Esophagus (tissue), 2 donors: ENCODE measurements at regions not wholly inside any gene's neighbourhood (a gene's known extent, or its start where the extent isn't known, plus 50 kb on each side); places are given as distances from the start of the nearest gene placed in this dataset.

Source experiments
- H3K27ac ChIP-seq, 2 donors: one replicate each; pipeline ENCODE4 v1.5.1; 2013; ENCODE audit warnings: low read depth in 2 of 2, mild to moderate bottlenecking in 2 of 2, inconsistent platforms in 1 of 2, low read length in 1 of 2, moderate library complexity in 1 of 2
- H3K27me3 ChIP-seq, 2 donors: one replicate each; pipeline ENCODE4 v1.6.1; 2013; ENCODE audit warnings: low read length in 2 of 2, control low read depth in 1 of 2, mild to moderate bottlenecking in 1 of 2; ENCODE audit not compliant: insufficient read depth in 2 of 2, control insufficient read depth in 1 of 2
- H3K36me3 ChIP-seq, 2 donors: one replicate each; pipeline ENCODE4 v1.6.1; 2013; ENCODE audit warnings: low read length in 1 of 2; ENCODE audit not compliant: control insufficient read depth in 2 of 2, insufficient read depth in 2 of 2
- H3K4me1 ChIP-seq, 2 donors: one replicate each; pipeline ENCODE4 v1.6.1; 2013; ENCODE audit warnings: low read length in 1 of 2; ENCODE audit not compliant: control insufficient read depth in 2 of 2, insufficient read depth in 2 of 2
- H3K4me3 ChIP-seq, 2 donors: one replicate each; pipeline ENCODE4 v1.5.1; 2013; ENCODE audit warnings: low read length in 2 of 2, mild to moderate bottlenecking in 2 of 2, low read depth in 1 of 2, moderate library complexity in 1 of 2
- H3K9me3 ChIP-seq, 2 donors: one replicate each; pipeline ENCODE4 v1.6.1; 2013; ENCODE audit warnings: mild to moderate bottlenecking in 2 of 2, low read depth in 1 of 2, low read length in 1 of 2, moderate library complexity in 1 of 2; ENCODE audit not compliant: control insufficient read depth in 2 of 2, insufficient read depth in 1 of 2
- WGBS, 2 donors: extraction: QIAGEN DNeasy Blood & Tissue Kit; methylation state at CpG; one replicate each; pipeline ENCODE4 v1.1.7; 2013; 5-methylcytosine and 5-hydroxymethylcytosine counted together
- donor health status: healthy with polysubstance abuse.
- donor health status: Bipolar disorder and iron deficiency.

DNA sequence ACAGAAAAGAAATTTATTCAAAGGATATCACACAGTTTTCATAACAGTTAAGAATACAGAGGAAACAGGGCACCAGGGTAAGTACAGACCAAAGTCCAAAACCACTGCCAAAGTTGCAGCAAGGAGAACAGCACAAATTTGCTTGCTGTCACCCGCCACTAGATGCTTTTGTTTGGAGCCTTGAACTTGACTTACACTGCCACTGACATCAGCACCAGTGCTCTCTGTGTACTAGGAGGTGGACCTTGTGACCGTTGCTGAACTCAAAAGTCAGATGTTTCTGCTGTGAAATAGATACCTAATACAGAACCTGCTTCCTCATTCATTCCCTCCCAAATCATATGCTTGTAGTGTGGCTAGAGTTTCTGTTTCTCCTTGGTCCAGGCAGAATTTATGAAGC is 578.3 kb upstream of the TMEFF2 start:
- H3K27me3 ChIP-seq = no peaks in the 10 kb centered on the region
- H3K27ac ChIP-seq = no peak overlapping the region
- H3K36me3 ChIP-seq = no peaks in the 10 kb centered on the region
- no peaks in the 10 kb centered on the region for H3K9me3 ChIP-seq
- H3K4me1 ChIP-seq = no peaks in the 10 kb centered on the region
- 24 to 62% methylated on average over 2 of the region's 2 CpGs for WGBS, 2 donors
- no peak overlapping the region for H3K4me3 ChIP-seq

DNA sequence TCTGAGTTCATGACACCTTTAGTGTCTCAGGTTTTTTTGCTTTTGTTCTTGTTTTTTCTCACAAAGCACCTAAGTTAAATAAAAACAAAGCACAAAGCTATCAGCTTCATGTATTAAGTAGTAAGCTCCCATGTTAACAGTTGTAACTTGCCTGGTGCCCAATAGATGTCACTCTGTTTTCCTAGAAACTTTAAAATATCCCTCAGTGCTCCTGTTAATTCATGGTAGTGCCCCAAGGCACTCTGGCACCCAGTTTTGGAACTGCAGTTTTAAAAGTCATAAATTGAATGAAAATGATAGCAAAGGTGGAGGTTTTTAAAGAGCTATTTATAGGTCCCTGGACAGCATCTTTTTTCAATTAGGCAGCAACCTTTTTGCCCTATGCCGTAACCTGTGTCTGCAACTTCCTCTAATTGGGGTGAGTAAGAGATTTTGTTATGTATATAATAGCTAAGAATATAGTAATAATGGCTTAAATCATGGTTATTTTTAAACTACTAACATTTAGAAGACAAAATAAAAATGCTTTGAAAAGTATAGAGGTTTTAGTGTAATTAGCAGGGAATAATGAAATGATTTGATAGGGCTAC is 555.0 kb upstream of the TMEFF2 start:
- Histone ChIP-seq H3K27ac (no peak overlapping the region), H3K36me3 (no peaks in the 10 kb centered on the region), H3K4me3 (no peak overlapping the region), H3K4me1 (no peaks in the 10 kb centered on the region), H3K9me3 (no peaks in the 10 kb centered on the region), H3K27me3 (no peaks in the 10 kb centered on the region)
- 61 to 82% methylated on average over 1 of the region's 1 CpG for WGBS, 2 donors

DNA sequence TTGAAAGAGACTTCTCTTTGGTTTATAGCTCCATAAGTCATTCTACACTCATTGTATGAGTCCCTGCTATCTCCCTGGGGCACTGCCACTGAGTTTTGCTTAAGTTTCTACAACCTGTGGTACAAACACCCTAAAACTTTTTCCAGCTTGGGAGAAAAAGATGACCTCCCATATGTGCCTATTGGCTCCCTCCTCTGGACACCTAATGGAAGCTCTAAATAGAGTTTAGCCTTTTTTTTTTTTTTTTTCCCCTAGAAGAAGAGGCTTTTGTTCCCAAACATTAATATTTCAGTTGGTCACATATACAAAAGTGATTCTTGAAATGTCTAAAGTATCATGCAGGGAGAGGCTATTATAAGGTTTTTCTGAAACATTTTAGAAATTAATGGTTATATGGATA is 547.2 kb upstream of the TMEFF2 start:
- Histone ChIP-seq H3K36me3 (no peaks in the 10 kb centered on the region), H3K9me3 (no peaks in the 10 kb centered on the region), H3K27me3 (no peaks in the 10 kb centered on the region), H3K4me1 (no peaks in the 10 kb centered on the region), H3K27ac (no peak overlapping the region), H3K4me3 (no peak overlapping the region)

DNA sequence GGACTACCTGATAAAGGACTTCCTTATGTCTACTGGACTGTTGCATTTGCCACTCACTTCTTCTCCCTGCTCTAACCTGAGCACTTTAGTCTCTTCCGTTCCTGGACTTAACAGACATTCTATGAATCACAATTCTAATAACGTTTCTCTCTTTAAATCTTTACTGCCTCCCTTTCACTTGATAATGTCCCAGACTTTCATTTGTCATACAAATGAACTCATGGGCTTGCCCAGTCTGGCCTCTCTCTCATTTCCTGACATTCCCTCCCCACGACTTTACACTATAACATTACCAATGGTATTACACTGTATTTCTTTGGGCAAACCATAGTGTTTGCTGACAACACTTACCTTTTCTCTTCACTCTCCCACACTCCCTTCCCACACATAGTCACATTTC is 540.7 kb upstream of the TMEFF2 start:
- H3K9me3 ChIP-seq = no peaks in the 10 kb centered on the region
- H3K4me3 ChIP-seq = no peak overlapping the region
- 70 to 73% methylated on average over 3 of the region's 3 CpGs for WGBS, 2 donors
- no peak overlapping the region for H3K27ac ChIP-seq
- no peaks in the 10 kb centered on the region for H3K4me1 ChIP-seq
- H3K27me3 ChIP-seq = no peaks in the 10 kb centered on the region
- no peaks in the 10 kb centered on the region for H3K36me3 ChIP-seq

DNA sequence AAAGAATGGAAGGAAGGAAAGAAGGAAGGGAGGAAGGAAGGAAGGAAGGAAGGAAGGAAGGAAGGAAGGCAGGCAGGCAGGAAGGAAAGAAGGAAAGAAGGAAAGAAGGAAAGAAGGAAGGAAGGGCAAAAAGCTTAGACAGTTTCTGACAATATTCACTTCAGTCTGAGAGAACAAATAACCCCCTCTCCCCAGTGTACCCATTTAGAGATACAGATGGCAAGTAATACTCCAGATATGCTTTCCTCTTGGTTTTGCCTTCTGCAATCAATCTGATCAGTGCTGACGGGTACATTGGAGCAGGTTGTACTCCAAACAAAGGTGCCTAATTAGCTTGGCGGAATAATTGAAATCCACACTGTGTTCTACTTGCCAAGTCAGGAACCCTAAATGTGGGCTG is 534.6 kb upstream of the TMEFF2 start:
- Histone ChIP-seq H3K9me3 (peaks cover 1 to 2% of the 10 kb centered on the region in 2 donors), H3K36me3 (no peaks in the 10 kb centered on the region)

DNA sequence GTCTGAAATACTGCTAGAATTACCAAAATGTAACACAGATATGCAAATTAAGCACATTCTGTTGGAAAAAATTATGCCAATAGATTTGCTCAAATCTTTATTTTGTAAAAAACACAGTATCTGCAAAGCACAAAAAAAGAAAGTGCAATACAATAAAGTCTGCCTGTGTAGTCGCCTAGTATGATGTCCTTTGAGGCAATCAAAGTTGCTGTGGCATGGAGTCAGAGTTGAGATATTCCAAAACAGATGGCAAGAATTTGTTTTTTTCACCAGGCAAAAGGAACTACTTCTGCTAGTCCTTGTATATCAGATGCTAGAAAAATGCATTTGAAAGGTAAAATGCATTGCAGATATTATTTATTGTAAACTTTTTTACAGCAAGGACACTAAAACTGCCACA is 531.3 kb upstream of the TMEFF2 start:
- peaks cover 2% of the 10 kb centered on the region in 2 donors for H3K9me3 ChIP-seq
- H3K4me1 ChIP-seq = no peaks in the 10 kb centered on the region
- WGBS, 2 donors = 73% methylated on average over 1 of the region's 1 CpG
- H3K27me3 ChIP-seq = peaks cover 0 to 2% of the 10 kb centered on the region in 2 donors
- no peak overlapping the region for H3K4me3 ChIP-seq
- no peak overlapping the region for H3K27ac ChIP-seq
- H3K36me3 ChIP-seq = no peaks in the 10 kb centered on the region

More for the DNA sequence above, 534.6 kb upstream of the TMEFF2 start:
- Histone ChIP-seq H3K4me3 (no peak overlapping the region), H3K27ac (no peak overlapping the region), H3K27me3 (peaks cover 0 to 2% of the 10 kb centered on the region in 2 donors), H3K4me1 (no peaks in the 10 kb centered on the region)
- WGBS, 2 donors = 87 to 94% methylated on average over 2 of the region's 2 CpGs

DNA sequence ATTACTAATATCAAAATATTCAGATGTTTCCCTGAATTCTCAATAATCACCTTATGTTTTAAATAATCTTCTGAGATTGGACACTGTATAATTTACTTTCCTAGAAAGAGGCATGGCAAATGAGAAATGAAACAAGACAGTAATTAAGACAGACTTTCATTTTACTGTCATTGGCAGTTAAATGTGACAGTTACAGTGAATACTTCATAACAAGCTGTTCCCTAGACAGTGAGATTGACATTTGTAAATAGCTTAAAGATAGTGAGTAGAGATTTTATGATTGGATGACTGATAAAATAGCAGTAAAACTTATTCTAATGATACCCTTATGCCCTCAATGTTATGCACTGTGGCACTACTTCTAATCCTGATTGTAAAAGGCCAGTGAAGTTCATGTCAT is 524.9 kb upstream of the TMEFF2 start:
- Histone ChIP-seq H3K27ac (no peak overlapping the region), H3K36me3 (no peaks in the 10 kb centered on the region), H3K9me3 (peaks cover 0 to 2% of the 10 kb centered on the region in 2 donors), H3K27me3 (no peaks in the 10 kb centered on the region), H3K4me3 (no peak overlapping the region), H3K4me1 (no peaks in the 10 kb centered on the region)

DNA sequence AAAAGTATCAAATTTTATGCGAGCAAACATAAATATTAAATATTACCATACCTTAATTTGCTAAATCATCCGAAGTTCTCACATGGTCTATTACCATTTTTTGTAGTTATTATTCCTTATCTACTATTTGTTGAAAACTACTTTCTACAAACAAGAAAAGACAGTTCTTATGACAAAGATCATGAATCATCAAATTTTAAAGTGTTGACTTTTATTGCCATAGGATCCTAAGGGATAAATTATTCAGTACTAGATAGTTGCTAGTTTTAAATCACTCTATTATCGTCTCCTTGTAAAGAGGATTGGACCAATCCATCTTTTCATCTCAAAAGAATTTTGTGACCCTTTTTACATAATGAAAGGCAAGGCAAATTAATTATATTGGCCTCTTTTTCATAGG is 523.6 kb upstream of the TMEFF2 start:
- Histone ChIP-seq H3K27me3 (no peaks in the 10 kb centered on the region), H3K36me3 (no peaks in the 10 kb centered on the region), H3K9me3 (no peaks in the 10 kb centered on the region), H3K4me1 (no peaks in the 10 kb centered on the region), H3K27ac (no peak overlapping the region), H3K4me3 (no peak overlapping the region)
- WGBS, 2 donors = 88 to 95% methylated on average over 3 of the region's 3 CpGs

DNA sequence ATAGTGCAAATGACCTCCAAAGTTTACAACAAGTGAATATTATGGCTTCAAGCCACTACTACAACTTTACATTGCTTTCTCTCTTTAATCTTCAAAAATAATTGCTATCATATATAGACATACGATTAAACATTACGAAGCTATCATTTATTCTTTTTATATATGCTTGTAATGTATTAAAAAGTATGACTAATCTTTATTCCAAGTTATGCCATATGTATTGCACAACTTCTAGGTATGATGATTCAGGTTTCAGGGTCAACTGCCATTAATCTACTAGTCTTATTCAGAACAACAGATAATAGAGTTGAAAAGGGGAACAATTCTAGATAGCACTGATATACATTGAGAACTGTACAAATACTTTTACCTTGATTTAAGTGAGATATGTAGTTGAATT is 506.2 kb upstream of the TMEFF2 start:
- no peaks in the 10 kb centered on the region for H3K9me3 ChIP-seq
- H3K27me3 ChIP-seq = no peaks in the 10 kb centered on the region
- 50 to 53% methylated on average over 2 of the region's 2 CpGs for WGBS, 2 donors
- no peak overlapping the region for H3K4me3 ChIP-seq
- H3K36me3 ChIP-seq = no peaks in the 10 kb centered on the region
- no peaks in the 10 kb centered on the region for H3K4me1 ChIP-seq
- no peak overlapping the region for H3K27ac ChIP-seq

DNA sequence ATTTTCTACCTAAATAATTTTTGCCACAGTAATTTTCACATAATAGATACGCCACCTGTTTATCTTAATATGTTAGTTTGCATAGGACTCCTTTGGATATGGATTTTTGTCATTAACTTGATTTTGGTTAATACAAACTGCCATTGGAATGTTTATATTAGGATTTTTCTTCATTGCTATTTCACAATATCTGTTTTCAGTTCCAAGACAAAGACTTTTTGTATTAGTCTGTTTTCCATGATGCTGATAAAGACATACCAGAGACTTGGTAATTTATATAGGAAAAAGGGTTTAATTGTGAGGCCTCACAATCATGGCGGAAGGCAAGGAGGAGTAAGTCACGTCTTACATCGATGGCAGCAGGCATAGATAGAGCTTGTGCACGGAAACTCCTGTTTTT is 503.1 kb upstream of the TMEFF2 start:
- Histone ChIP-seq H3K36me3 (no peaks in the 10 kb centered on the region), H3K4me1 (no peaks in the 10 kb centered on the region), H3K27ac (no peak overlapping the region), H3K27me3 (no peaks in the 10 kb centered on the region), H3K4me3 (no peak overlapping the region), H3K9me3 (no peaks in the 10 kb centered on the region)
- 79 to 88% methylated on average over 5 of the region's 5 CpGs for WGBS, 2 donors
